ENCODE measurements at regions not wholly inside any gene's neighbourhood (a gene's known extent, or its start where the extent isn't known, plus 50 kb on each side); places are given as distances from the start of the nearest gene placed in this dataset.

DNA sequence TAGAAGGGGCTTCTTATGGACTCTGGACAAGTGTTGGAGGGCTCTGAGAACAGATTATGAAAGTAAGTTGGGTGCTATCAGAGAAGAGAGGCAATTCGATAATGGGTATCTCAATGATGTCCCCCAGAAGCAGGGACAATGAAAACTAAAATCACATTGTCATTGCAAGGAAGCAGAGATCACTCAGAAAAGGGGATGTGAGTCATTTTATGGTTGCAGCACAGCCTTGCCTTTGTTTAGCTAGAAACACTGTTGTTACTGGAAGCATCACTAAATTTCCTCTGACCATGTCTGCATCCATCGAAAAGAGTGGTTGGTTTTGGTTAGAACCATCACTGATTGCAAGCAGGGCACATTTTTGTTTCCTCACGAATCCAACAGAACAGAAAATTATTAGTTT lies 246.8 kb upstream of the NWD2 start:
- 11% methylated on average over 3 of the region's 3 CpGs for WGBS (ENCODE audit: insufficient coverage, low coverage, missing lambda C conversion rate)

DNA sequence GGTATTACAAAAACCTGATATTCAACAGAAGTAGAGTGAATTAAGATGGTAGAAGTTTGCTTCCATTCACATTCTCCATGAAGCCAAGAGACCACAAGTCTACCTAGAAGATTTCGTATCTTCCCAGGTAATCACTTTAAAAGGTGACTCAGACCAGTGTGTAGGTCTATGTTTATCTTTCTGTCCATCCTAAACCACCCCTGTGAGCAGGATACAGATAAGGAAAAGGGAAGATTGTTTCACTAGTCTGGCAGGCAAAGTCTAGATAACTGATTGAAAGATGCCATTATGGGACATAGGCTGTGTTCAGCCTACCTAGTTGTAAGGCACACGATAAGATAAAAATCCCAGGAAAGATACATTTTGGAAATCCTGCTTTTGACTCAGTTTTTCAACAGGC lies 244.3 kb upstream of the NWD2 start:
- H3K4me2 ChIP-seq (ENCODE audit: insufficient read depth, low read length), result no peak overlapping the region; the same call in 1 of the 2 replicates
- no peaks in the 10 kb centered on the region for H3K9me1 ChIP-seq (ENCODE audit: control insufficient read depth, insufficient read depth, low read length)
- no TSS peak for BruUV-seq (replicated peaks)
- intact Hi-C loops (cut with micrococcal nuclease) (no loop called here), in situ Hi-C loops (cut with MboI) (no loop called here)
- ChIA-PET CTCF (ENCODE audit: low intra/inter-chr PET ratio) (no interaction called here), POLR2A (no interaction called here)
- peaks cover 0 to 19% of the 10 kb centered on the region in 2 experiments; a peak in 3 of 5 replicates for H3K4me1 ChIP-seq (replicated peaks in 1 of 2; ENCODE audit: control insufficient read depth in 2 of 2, insufficient read depth in 2 of 2, low read length in 2 of 2)
- H2AFZ ChIP-seq (ENCODE audit: low read depth, low read length), result peak overlapping the region; percentile 82
- DNase-seq (ENCODE audit: extremely low read depth in 1 of 4, low spot score in 3 of 4) (peak; percentile 51 to 75 (median 58)), ATAC-seq (peak; percentile 28; the same call in 2 of the 3 replicates), FAIRE-seq (no peak)
- H3K36me3 ChIP-seq (ENCODE audit: control insufficient read depth, insufficient read depth, low read length), result peaks cover 21% of the 10 kb centered on the region
- no peak overlapping the region for H3K4me3 ChIP-seq
- 3% methylated on average over 2 of the region's 2 CpGs for WGBS (ENCODE audit: insufficient coverage, low coverage, missing lambda C conversion rate)
- peak overlapping the region; percentile 97; the same call in 2 of the 3 replicates for H3K27ac ChIP-seq (ENCODE audit: extremely low read depth, low read depth, low read length)
- no peaks in the 10 kb centered on the region for H4K20me1 ChIP-seq (replicated peaks; ENCODE audit: control insufficient read depth, insufficient read depth, low read length)
- H3K27me3 ChIP-seq (ENCODE audit: control insufficient read depth in 2 of 2, insufficient read depth in 2 of 2, low read length in 2 of 2), result no peaks in the 10 kb centered on the region
- peaks cover 7% of the 10 kb centered on the region; the same call in 1 of the 2 replicates for H3K9me3 ChIP-seq (replicated peaks; ENCODE audit: control insufficient read depth, insufficient read depth, low read depth, low read length)
- no peak overlapping the region for H3K9ac ChIP-seq (ENCODE audit: insufficient read depth in 1 of 2, low read depth in 2 of 2, low read length in 2 of 2)
- peaks cover 40% of the 10 kb centered on the region for H3K79me2 ChIP-seq (ENCODE audit: control insufficient read depth, insufficient read depth, low read length)
- TF ChIP-seq EHMT2 (IDR thresholded peaks at IDR 0.05) (no peak), TARDBP (IDR thresholded peaks at IDR 0.05) (no peak), EP400 (IDR thresholded peaks at IDR 0.05) (0 out of 2 replicates have a peak, but pooled peaks have one; percentile 18), FOXK1 (CRISPR knock-in tag; IDR thresholded peaks at IDR 0.05; ENCODE audit: borderline replicate concordance) (no peak), CBFA2T3 (IDR thresholded peaks at IDR 0.05) (peak; percentile 93), MAZ (CRISPR knock-in tag; conservative IDR thresholded peaks at IDR 0.05 in 1 of 2, IDR thresholded peaks at IDR 0.05 in 1 of 2) (0 out of 4 replicates have a peak, but pooled peaks of 1 of the 2 experiments have one; percentile 23), ZNF717 (CRISPR knock-in tag; IDR thresholded peaks at IDR 0.05) (no peak), EP300 (IDR thresholded peaks at IDR 0.05; ENCODE audit: low read length) (peak; percentile 88), RHOXF2B (CRISPR knock-in tag; conservative IDR thresholded peaks at IDR 0.05) (no peak), MEF2A (IDR thresholded peaks at IDR 0.05; ENCODE audit: control insufficient read depth, low read depth, low read length) (no peak), RBM25 (IDR thresholded peaks at IDR 0.05; ENCODE audit: low read depth, low read length, severe bottlenecking) (no peak)
- TF ChIP-seq, protein P1, sequence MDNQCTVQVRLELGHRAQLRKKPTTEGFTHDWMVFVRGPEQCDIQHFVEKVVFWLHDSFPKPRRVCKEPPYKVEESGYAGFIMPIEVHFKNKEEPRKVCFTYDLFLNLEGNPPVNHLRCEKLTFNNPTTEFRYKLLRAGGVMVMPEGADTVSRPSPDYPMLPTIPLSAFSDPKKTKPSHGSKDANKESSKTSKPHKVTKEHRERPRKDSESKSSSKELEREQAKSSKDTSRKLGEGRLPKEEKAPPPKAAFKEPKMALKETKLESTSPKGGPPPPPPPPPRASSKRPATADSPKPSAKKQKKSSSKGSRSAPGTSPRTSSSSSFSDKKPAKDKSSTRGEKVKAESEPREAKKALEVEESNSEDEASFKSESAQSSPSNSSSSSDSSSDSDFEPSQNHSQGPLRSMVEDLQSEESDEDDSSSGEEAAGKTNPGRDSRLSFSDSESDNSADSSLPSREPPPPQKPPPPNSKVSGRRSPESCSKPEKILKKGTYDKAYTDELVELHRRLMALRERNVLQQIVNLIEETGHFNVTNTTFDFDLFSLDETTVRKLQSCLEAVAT (IDR thresholded peaks at IDR 0.05), result 0 out of 4 replicates have a peak, but pooled peaks of 1 of the 2 experiments have one; percentile 27
- TF ChIP-seq, protein P2, sequence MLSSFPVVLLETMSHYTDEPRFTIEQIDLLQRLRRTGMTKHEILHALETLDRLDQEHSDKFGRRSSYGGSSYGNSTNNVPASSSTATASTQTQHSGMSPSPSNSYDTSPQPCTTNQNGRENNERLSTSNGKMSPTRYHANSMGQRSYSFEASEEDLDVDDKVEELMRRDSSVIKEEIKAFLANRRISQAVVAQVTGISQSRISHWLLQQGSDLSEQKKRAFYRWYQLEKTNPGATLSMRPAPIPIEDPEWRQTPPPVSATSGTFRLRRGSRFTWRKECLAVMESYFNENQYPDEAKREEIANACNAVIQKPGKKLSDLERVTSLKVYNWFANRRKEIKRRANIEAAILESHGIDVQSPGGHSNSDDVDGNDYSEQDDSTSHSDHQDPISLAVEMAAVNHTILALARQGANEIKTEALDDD (IDR thresholded peaks at IDR 0.05), result peak; percentile 65

More for the DNA sequence above, 246.8 kb upstream of the NWD2 start:
- FAIRE-seq, result no peak
- DNase-seq (ENCODE audit: extremely low read depth in 1 of 4, low spot score in 3 of 4), result no peak
- Histone ChIP-seq H3K4me2 (ENCODE audit: insufficient read depth, low read length) (no peak overlapping the region), H3K79me2 (ENCODE audit: control insufficient read depth, insufficient read depth, low read length) (peaks cover 15% of the 10 kb centered on the region), H3K9ac (ENCODE audit: insufficient read depth in 1 of 2, low read depth in 2 of 2, low read length in 2 of 2) (no peak overlapping the region), H4K20me1 (replicated peaks; ENCODE audit: control insufficient read depth, insufficient read depth, low read length) (no peaks in the 10 kb centered on the region), H3K9me1 (ENCODE audit: control insufficient read depth, insufficient read depth, low read length) (no peaks in the 10 kb centered on the region), H3K9me3 (replicated peaks; ENCODE audit: control insufficient read depth, insufficient read depth, low read depth, low read length) (no peaks in the 10 kb centered on the region), H2AFZ (ENCODE audit: low read depth, low read length) (peak overlapping the region; percentile 19; the same call in 1 of the 2 replicates), H3K4me3 (no peak overlapping the region), H3K36me3 (ENCODE audit: control insufficient read depth, insufficient read depth, low read length) (no peaks in the 10 kb centered on the region), H3K27me3 (ENCODE audit: control insufficient read depth in 2 of 2, insufficient read depth in 2 of 2, low read length in 2 of 2) (no peaks in the 10 kb centered on the region), H3K4me1 (replicated peaks in 1 of 2; ENCODE audit: control insufficient read depth in 2 of 2, insufficient read depth in 2 of 2, low read length in 2 of 2) (peaks cover 0 to 15% of the 10 kb centered on the region in 2 experiments; a peak in 3 of 5 replicates), H3K27ac (ENCODE audit: extremely low read depth, low read depth, low read length) (no peak overlapping the region)
- CTCF ChIA-PET (ENCODE audit: low intra/inter-chr PET ratio), result no interaction called here
- in situ Hi-C loops (cut with MboI), result no loop called here
- no peak for TF ChIP-seq ETS2 (tag; IDR thresholded peaks at IDR 0.05; ENCODE audit: borderline replicate concordance, poor library complexity, severe bottlenecking)
- peak; percentile 50 for TF ChIP-seq FOSL1 (tag; conservative IDR thresholded peaks at IDR 0.05)
- intact Hi-C loops (cut with micrococcal nuclease), result no loop called here
- BruUV-seq (replicated peaks), result no TSS peak
- no peak for ATAC-seq
- POLR2A ChIA-PET, result no interaction called here
